ENCODE measurements at regions not wholly inside any gene's neighbourhood (a gene's known extent, or its start where the extent isn't known, plus 50 kb on each side); places are given as distances from the start of the nearest gene placed in this dataset.

DNA sequence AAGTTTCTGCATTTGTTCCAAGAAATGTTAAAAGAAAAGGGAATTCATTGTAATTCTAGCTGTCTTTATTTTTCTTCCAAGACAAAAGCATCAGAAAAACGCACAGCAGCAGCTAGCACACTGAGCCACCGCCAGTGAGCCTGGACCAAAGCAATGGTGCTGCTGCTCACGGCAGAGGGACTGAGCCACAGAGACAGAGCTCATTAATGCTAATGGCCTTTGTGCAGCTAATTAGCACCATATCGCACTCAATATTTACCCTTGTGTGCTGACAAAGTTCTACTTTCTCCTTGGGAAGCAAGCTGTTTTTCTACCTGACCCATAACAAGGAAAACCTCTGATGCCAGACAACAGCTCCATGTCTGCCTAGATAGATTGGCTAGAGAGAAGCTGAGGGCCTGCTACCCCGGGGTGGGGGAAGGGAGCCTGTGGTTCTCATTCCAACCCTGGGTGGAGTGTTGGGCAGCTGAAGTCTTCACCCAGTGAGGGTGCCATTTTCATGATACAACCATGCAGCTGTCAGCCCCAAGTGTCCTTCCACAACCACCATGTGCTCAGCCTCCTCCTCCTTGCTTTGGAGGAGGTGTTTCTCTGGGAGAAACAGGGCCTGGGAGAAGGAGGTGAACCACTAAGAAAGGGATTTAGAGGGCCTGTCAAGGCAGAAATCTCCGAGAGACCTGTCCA lies 131.1 kb upstream of the NCAM1 start:
- intact Hi-C loops (cut with DNase I): loop anchor here (10.0 kb wide), 2 partner anchors 175 to 435 kb away; no protein-coding TSS in a partner anchor
- ATAC-seq: no peak
- no peak for DNase-seq (ENCODE audit: missing footprints)

GRCh38 chr11:112831041-112831440 lies 130.2 kb upstream of the NCAM1 start:
- no peak for DNase-seq (ENCODE audit: missing footprints)
- intact Hi-C loops (cut with DNase I): loop anchor here (10.0 kb wide), 2 partner anchors 176 to 434 kb away; no protein-coding TSS in a partner anchor
- no peak for ATAC-seq

GRCh38 chr11:112831969-112832766 lies 129.1 kb upstream of the NCAM1 start:
- ATAC-seq: no peak
- intact Hi-C loops (cut with DNase I): loop anchor here (10.0 kb wide), 2 partner anchors 177 to 433 kb away; no protein-coding TSS in a partner anchor
- no peak for DNase-seq (ENCODE audit: missing footprints)

DNA sequence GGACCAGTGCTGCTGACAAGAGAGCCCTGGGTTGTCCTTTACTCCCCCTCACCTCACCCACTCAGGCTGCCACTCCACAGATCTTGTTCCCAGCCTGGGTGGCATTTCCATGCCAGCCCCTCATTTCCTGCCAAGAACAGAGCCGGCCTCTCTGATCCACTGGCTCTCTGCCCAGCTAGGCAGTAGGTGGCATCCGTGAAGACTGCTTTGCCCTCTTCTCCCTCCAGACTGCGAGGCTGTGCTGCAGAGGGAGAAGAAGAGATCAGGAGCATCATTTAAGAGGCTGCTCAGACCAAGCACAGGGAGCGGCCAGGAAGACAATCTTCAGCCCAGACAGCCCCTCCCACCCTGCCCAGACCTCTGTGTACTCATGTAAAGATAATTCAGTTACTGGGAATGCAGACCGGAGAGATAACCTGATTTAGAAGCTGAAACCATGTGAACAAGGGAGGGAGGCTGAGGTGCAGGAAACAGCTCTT lies 126.9 kb upstream of the NCAM1 start:
- peak; percentile 79 for DNase-seq (ENCODE audit: missing footprints)
- intact Hi-C loops (cut with DNase I): loop anchor here (10.0 kb wide), 2 partner anchors 180 to 430 kb away; no protein-coding TSS in a partner anchor
- ATAC-seq: peak; percentile 89

GRCh38 chr11:112835591-112836255 lies 125.5 kb upstream of the NCAM1 start:
- DNase-seq (ENCODE audit: missing footprints) (no peak), ATAC-seq (no peak)
- intact Hi-C loops (cut with DNase I): loop anchor here (5.0 to 10.0 kb wide), 5 partner anchors 127 to 429 kb away; partner anchors contain the start of gene NCAM1

DNA sequence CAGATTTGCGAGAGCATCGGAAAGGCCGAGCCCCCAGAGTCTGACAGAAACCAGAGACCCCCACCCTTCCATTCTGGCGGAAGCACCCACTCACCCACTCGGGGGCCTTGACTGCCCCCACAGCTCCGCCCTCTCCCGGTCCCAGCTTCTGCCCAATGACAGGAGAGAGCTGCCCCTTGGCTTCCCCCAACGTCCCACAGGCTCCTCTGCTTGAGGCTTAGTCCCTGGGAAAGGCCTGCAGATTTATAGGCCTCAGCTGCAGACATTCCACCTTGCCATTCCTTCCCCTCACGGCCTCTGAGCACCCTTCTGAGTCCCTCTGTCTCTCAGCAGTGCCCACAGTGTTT lies 125.0 kb upstream of the NCAM1 start:
- intact Hi-C loops (cut with DNase I): loop anchor here (5.0 to 10.0 kb wide), 5 partner anchors 126 to 429 kb away; partner anchors contain the start of gene NCAM1
- ATAC-seq (no peak), DNase-seq (ENCODE audit: missing footprints) (no peak)

GRCh38 chr11:112837162-112837826 lies 123.9 kb upstream of the NCAM1 start:
- intact Hi-C loops (cut with DNase I): loop anchor here (5.0 to 10.0 kb wide), 5 partner anchors 125 to 428 kb away; partner anchors contain the start of gene NCAM1
- ATAC-seq: peak; percentile 56
- no peak for DNase-seq (ENCODE audit: missing footprints)

- intact Hi-C loops (cut with DNase I): loop anchor here (5.0 to 10.0 kb wide), 5 partner anchors 123 to 426 kb away; partner anchors contain the start of gene NCAM1
- ATAC-seq (no peak), DNase-seq (ENCODE audit: missing footprints) (no peak)
Observed at GRCh38 chr11:112839051-112839450, 122.2 kb upstream of the NCAM1 start.

DNA sequence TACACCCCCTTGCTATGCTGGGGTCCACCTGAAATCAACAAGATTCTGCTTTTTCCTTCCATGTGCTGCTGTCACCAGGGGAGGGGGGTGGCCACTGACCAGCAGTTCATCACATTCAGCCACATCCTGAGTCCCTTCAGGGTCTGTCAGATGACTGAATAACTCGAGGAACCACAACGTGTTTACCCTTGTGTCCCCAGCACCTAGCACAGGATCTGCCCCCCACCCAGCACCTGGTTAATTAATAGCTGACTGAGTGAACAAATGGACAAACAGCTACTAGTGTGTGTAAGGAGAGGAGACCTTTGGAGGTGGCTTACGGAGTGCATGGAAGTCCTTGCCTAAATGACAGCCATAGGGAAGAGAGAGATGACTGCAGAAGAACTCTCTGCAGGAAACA lies 119.5 kb upstream of the NCAM1 start:
- DNase-seq (ENCODE audit: missing footprints) (no peak), ATAC-seq (no peak)
- intact Hi-C loops (cut with DNase I): no loop called here

- DNase-seq (ENCODE audit: missing footprints) (no peak), ATAC-seq (no peak)
- intact Hi-C loops (cut with DNase I): no loop called here
Observed at GRCh38 chr11:112842151-112842550, 119.1 kb upstream of the NCAM1 start.

GRCh38 chr11:112844517-112844916 lies 116.7 kb upstream of the NCAM1 start:
- no peak for DNase-seq (ENCODE audit: missing footprints)
- intact Hi-C loops (cut with DNase I): no loop called here
- peak; percentile 23 for ATAC-seq

DNA sequence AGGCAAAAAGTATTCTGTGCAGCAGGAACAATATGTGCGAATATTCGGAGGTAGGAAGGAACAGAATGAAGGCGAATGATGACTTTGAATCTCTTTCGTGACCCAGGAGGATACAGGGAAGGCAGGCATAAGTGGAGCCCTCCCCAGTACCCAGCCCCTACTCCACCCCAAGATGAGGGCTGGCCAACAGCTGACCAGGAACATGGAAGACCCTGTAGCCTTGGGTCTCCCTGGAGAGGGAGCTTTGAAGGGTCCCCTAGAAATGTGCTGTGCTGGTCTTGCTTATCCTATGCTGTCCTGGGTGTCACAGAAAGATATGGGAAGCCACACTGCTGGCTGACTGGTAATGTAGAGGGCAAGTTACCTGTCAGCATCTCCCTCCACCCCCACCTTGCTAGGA lies 113.7 kb upstream of the NCAM1 start:
- DNase-seq (ENCODE audit: missing footprints) (no peak), ATAC-seq (no peak)
- intact Hi-C loops (cut with DNase I): no loop called here

DNA sequence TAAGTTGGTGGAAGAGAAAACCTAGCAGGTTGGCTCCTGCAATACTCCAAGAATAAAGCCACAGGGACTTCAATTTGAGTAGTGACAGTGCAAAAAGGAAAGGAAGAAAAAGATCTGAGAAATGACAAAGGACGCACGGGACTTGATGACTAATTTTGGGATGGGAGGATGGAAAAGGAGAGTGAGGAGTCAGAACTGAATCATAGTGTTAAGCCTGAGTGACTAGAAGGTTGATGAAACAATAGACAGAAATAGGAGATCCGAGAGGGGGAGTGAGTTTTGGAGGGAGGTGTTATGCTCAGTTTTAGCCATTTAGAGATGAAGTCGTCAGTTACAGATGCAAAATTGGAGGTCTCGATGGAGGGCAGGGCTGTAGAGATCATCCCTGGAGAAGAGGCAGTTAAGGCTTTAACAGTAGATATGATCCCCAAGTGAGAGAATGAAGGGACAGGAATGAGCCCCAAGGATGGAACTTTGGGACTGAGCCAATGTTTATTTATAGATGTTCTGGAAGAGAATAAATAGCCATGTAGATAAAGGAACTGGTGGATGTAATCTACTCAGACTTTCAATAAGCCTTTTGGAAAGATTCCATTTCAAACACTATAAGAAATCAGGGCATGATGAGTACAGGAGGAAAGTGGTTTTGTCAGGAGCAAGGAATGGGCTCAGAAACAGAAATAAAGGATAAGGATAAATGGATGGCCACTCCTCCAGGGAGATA lies 108.9 kb upstream of the NCAM1 start:
- intact Hi-C loops (cut with DNase I): no loop called here
- ATAC-seq (peak; percentile 39), DNase-seq (ENCODE audit: missing footprints) (no peak)

GRCh38 chr11:112856133-112856532 lies 105.1 kb upstream of the NCAM1 start:
- no peak for DNase-seq (ENCODE audit: missing footprints)
- ATAC-seq: no peak
- intact Hi-C loops (cut with DNase I): no loop called here

DNA sequence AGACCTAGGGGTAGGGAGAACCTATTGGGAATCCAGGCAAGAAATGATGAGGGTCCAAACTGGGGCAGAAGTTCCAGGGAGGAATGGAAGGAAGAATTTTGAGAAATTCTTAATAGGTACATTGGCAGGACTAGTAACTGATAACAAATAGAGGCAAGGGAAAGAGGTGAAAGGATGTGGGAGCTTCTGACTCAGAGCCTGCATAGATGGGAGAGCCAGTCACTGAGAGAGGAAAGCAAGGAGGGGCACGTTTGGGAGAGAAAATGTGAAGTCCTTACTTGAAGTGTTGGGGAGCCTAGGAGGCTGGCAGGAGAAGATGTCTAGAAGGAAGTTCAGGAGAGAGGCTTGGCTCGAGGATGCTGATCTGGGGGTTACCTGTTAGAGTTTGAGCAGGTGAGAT lies 104.6 kb upstream of the NCAM1 start:
- intact Hi-C loops (cut with DNase I): no loop called here
- no peak for ATAC-seq
- DNase-seq (ENCODE audit: missing footprints): no peak

GRCh38 chr11:112858289-112859023 lies 102.8 kb upstream of the NCAM1 start:
- intact Hi-C loops (cut with DNase I): no loop called here
- ATAC-seq (no peak), DNase-seq (ENCODE audit: missing footprints) (no peak)

DNA sequence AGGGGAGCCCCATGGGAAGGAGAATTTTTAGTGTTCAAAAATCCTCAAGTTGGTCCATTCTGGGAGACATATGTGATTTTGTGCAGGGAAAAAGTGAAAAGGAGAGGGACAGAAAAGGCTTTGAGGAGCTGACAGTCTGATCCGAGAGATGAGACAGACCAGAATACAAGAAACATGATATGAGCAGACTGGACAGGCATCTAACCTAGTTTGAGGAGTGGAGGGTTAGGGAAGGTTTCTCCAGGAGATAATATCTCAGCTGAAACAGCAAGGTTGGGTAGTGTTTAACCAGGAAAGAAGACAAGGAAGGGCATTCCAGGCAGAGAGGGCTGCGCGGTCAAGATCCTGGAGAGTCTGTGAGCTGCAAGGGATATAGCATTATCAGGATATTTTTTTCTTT lies 101.4 kb upstream of the NCAM1 start:
- no peak for DNase-seq (ENCODE audit: missing footprints)
- intact Hi-C loops (cut with DNase I): loop anchor here (5.0 kb wide), 1 partner anchor 98 kb away; no protein-coding TSS in a partner anchor

More for the DNA sequence above, 101.4 kb upstream of the NCAM1 start:
- no peak for ATAC-seq

All from Right ventricle myocardium inferior (tissue), 1 donor.